GM12874 (cell line): ENCODE measurements at regions not wholly inside any gene's neighbourhood (a gene's known extent, or its start where the extent isn't known, plus 50 kb on each side); places are given as distances from the start of the nearest gene placed in this dataset.
A peak's percentile ranks its signal among the peaks of the same experiment; 100 is the strongest.

ENCODE experiments used
- CTCF ChIP-seq: IDR thresholded peaks from 2 replicates; pipeline ENCODE4 v1.5.1; 2011; ENCODE audit warnings: low read depth, mild to moderate bottlenecking, control low read depth, low read length, moderate library complexity; ENCODE audit not compliant: insufficient read depth

DNA sequence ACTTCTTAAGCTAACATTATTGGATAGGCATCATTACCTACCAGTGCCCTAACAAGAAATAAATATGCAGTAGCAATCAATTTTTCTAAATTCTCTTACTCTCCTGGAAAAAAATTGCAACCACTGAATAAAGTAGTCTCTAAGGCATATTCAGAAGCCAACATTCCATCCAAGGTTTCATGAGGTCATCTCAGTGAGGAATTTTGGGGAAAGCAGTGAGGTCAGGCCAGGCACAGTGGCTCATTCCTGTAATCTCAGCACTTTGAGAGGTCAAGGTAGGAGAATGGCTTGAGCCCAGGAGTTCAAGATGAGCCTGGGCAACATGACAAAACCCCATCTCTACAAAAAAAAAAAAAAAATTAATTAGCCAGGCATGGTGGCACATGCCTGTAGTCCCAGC lies 75.9 kb upstream of the GHITM start:
- TF ChIP-seq CTCF: no peak

DNA sequence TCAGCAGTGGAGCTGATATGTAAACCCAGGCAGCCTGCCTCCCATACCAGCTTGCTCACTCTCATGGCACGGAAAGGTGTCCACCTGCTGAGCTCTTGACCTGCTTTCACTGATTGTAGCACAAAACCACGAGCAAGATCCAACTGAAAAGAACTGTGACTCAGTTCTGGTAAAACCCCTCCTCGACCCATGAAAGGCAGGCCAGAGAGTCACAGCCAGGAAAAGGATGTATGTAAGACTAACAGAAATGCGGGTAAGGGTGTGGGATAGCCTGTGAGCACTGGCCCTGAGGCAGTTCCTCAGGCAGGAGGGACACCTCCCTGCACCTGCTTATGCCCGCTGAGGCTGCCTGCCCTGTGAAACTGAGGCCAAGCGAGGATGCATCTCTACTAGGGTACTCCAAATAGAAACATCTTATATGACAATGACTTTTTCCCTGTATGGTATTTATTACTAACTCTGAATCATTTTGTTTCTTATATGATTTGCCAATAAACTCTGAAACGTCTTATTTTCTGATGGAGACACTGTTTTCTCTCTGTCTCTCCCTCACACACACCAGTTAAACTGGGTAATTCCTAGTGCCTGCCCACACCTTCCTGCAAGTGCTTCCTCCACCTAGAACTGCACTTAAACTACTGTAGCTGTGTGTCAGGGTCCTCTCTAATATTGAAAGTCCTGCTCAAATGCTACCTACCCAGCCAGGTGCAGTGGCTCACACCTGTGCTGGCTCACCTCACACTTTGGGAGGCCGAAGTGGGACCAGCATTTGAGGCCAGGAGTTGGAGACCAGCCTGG lies 73.3 kb upstream of the GHITM start:
- no peak for TF ChIP-seq CTCF

GRCh38 chr10:84074521-84074920 lies 64.8 kb upstream of the GHITM start:
- TF ChIP-seq CTCF: no peak

GRCh38 chr10:84075226-84076046 lies 63.9 kb upstream of the GHITM start:
- TF ChIP-seq CTCF: no peak

GRCh38 chr10:84076047-84076388 lies 63.3 kb upstream of the GHITM start:
- no peak for TF ChIP-seq CTCF

DNA sequence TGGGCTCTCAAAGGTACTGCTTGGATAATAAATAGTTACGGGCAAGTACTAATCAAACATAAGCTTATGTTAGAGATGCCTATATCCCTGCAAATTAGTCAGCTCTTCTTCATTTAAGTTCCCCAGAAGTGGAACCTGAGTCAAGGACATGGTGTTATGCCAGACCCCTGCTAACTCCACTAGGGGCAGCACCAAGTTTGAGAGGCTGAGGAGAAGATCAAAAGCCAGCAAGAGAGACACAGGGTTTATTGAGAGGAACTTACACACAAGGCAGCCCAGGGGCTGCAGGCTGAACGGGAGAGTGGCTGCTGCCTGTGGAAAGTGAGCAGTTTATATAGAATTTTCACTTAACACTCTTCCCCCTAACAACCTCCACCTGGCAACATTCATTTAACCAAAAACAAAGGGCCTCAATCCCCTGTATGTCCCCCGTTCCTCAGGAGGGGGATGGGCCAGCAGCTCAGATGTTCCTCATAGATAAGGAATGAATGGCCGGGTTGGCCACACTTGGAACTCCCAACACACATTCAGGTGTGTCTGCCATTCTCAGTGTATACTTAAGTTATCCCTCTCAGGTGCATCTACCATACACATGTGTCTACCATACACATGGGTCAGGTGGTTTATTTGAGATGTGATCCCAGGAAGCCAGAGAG lies 62.6 kb upstream of the GHITM start:
- TF ChIP-seq CTCF: peak; percentile 48; the same call in 1 of the 2 replicates

DNA sequence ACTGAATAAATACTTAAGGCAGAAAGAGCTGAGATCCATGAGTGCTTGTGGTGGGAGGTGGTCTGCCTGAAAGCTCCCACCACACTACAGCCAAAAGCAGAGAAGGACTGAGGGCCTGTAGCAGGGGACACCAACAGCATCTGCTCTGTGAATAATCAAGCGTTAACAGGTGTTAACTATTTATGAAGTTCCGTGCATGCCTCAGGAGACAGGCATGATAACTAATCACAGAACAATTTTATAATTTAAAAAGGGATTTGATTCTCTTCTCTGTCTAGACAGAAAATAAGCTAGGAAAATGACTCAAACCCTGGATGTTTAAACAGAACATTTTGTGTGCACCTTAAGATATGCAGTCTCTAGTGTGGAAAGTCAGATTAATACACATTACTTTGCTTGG lies 61.5 kb upstream of the GHITM start:
- no peak for TF ChIP-seq CTCF
